IMR-90 (cell line): ENCODE measurements at regions not wholly inside any gene's neighbourhood (a gene's known extent, or its start where the extent isn't known, plus 50 kb on each side); places are given as distances from the start of the nearest gene placed in this dataset.

Experiments
- CTCF ChIP-seq: conservative IDR thresholded peaks from 2 replicates; pipeline ENCODE4 v1.5.1; 2012; ENCODE audit warnings: mild to moderate bottlenecking, low read depth, low read length, improper control_type of control experiment
- FOS ChIP-seq: fragments of 150-350 bp; IDR thresholded peaks from 2 replicates; pipeline ENCODE4 v1.6.1; 2016; ENCODE audit warnings: low read depth, low read length
- MXI1 ChIP-seq: IDR thresholded peaks from 2 replicates; pipeline ENCODE4 v1.6.1; 2012; ENCODE audit warnings: low read depth, mild to moderate bottlenecking, low read length, moderate library complexity, borderline replicate concordance
- POLR2A ChIP-seq: IDR thresholded peaks from 2 replicates; pipeline ENCODE4 v1.6.1; 2012; ENCODE audit warnings: mild to moderate bottlenecking, low read depth, low read length

- no peak for TF ChIP-seq CTCF
- no peak for TF ChIP-seq MXI1
- TF ChIP-seq POLR2A, result no peak
- no peak for TF ChIP-seq FOS
Measured at GRCh38 chr1:87785386-87785785, 456.7 kb downstream of the LMO4 start.
